Activated naive CD8-positive, alpha-beta T cell treated with anti-CD3 and anti-CD28 coated beads, Interleukin-2, amount 10 ng/mL, durations not matched to agents 7 days and 5 days (primary cell): ENCODE measurements at regions not wholly inside any gene's neighbourhood (a gene's known extent, or its start where the extent isn't known, plus 50 kb on each side); places are given as distances from the start of the nearest gene placed in this dataset.

Source experiments
- ATAC-seq: fragments of 150-1000 bp; cut with Tn5 transposase; one replicate; pipeline ENCODE4 v1.10.0; 2021; ENCODE audit warnings: low read depth, moderate library complexity
- POLR2A ChIA-PET: fragments of 350-600 bp; sonication (Branson Sonifier 250); formaldehyde crosslinking; loops from one replicate; lab custom pipeline; 2021; ENCODE audit warnings: antibody characterized with exemption; lab: Charles Lee
- DNase-seq: peaks from one replicate; pipeline ENCODE4 v3.0.0; 2021
- H3K27ac Mint-ChIP-seq: one replicate; pipeline ENCODE4 v1.8.0; 2022; ENCODE audit warnings: mild to moderate bottlenecking, mixed read lengths
- H3K27me3 Mint-ChIP-seq: one replicate; pipeline ENCODE4 v1.8.0; 2022; ENCODE audit warnings: mild to moderate bottlenecking, moderate library complexity, mixed read lengths
- H3K36me3 Mint-ChIP-seq: one replicate; pipeline ENCODE4 v1.8.0; 2021; ENCODE audit warnings: mild to moderate bottlenecking, mixed read lengths
- H3K4me1 Mint-ChIP-seq: one replicate; pipeline ENCODE4 v1.8.0; 2021; ENCODE audit warnings: mixed read lengths
- H3K4me3 Mint-ChIP-seq: one replicate; pipeline ENCODE4 v1.8.0; 2022; ENCODE audit warnings: mild to moderate bottlenecking, moderate library complexity, mixed read lengths
- H3K9me3 Mint-ChIP-seq: one replicate; pipeline ENCODE4 v1.8.0; 2021; ENCODE audit warnings: mixed read lengths

GRCh38 chr5:17355586-17356346, 138.3 kb downstream of the BASP1 start:
- Mint-ChIP-seq H3K36me3 (no peaks in the 10 kb centered on the region), H3K4me3 (no peak overlapping the region), H3K27me3 (no peaks in the 10 kb centered on the region), H3K9me3 (peaks cover 8% of the 10 kb centered on the region), H3K27ac (no peak overlapping the region), H3K4me1 (no peaks in the 10 kb centered on the region)
- no peak for DNase-seq
- POLR2A ChIA-PET, result no interaction called here
- ATAC-seq, result no peak

DNA sequence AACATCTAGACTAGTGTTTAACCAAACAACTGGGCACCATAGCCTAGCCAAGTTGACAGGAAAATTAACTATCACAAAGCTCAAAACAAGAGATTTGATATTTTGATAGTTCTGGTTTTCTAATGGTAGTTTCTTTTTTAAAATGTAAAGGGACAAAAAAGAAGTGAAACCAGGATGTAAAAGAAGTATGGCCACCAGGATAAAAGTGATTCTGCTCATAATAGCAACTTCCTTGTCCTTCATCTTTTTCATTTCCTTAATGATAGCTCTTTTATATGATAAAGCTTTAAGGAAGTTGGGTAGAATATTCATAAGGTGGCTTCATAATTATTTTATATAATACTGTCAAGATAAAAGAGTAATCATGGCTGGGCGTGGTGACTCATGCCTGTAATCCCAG, 139.1 kb downstream of the BASP1 start:
- ATAC-seq, result no peak
- no peaks in the 10 kb centered on the region for H3K4me1 Mint-ChIP-seq

GRCh38 chr5:17357504-17357903, 140.1 kb downstream of the BASP1 start:
- Mint-ChIP-seq H3K4me3 (no peak overlapping the region), H3K9me3 (peaks cover 8% of the 10 kb centered on the region), H3K36me3 (no peaks in the 10 kb centered on the region), H3K4me1 (no peaks in the 10 kb centered on the region), H3K27me3 (no peaks in the 10 kb centered on the region), H3K27ac (no peak overlapping the region)
- DNase-seq (no peak), ATAC-seq (no peak)
- POLR2A ChIA-PET, result no interaction called here

More for the DNA sequence above, 139.1 kb downstream of the BASP1 start:
- no peak overlapping the region for H3K4me3 Mint-ChIP-seq
- no peak overlapping the region for H3K27ac Mint-ChIP-seq
- no peaks in the 10 kb centered on the region for H3K27me3 Mint-ChIP-seq
- peaks cover 8% of the 10 kb centered on the region for H3K9me3 Mint-ChIP-seq
- no peaks in the 10 kb centered on the region for H3K36me3 Mint-ChIP-seq
- no peak for DNase-seq
- POLR2A ChIA-PET, result no interaction called here

GRCh38 chr5:17358031-17358430, 140.0 kb upstream of the TAF11L2 start:
- Mint-ChIP-seq H3K27ac (no peak overlapping the region), H3K27me3 (no peaks in the 10 kb centered on the region), H3K4me1 (no peaks in the 10 kb centered on the region), H3K36me3 (no peaks in the 10 kb centered on the region), H3K9me3 (peaks cover 9% of the 10 kb centered on the region), H3K4me3 (no peak overlapping the region)
- DNase-seq (no peak), ATAC-seq (no peak)
- POLR2A ChIA-PET, result no interaction called here

DNA sequence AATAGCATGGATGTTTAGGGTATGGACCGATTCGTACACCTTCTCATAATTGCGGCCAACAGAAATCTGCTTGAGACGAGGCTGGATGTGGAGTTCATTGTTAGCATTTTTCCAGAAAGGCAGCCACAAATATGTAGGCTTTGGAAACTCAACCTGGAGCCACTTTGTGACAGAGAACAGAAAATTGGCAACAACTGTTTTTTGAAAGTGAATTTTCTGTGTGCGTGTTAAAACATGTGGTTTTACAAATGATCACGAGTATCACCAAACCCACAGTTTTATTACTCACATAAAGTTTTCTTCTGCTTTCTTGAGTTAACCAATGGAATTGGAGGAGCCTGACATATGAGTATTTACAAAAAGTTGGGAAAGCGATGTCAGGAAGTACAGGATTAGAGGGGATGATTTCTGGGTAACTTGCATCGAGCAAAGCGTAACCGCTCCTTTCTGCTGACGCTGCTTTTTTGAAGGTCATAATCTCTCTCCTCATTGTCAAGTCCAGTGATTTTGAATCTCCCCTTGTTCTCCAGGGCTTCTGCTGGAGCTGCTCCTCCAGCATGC, 138.5 kb upstream of the TAF11L2 start:
- no peaks in the 10 kb centered on the region for H3K4me1 Mint-ChIP-seq
- no peaks in the 10 kb centered on the region for H3K27me3 Mint-ChIP-seq
- peaks cover 6% of the 10 kb centered on the region for H3K9me3 Mint-ChIP-seq
- H3K36me3 Mint-ChIP-seq, result no peaks in the 10 kb centered on the region
- no peak for ATAC-seq
- DNase-seq, result no peak
- no peak overlapping the region for H3K27ac Mint-ChIP-seq
- POLR2A ChIA-PET, result no interaction called here
- no peak overlapping the region for H3K4me3 Mint-ChIP-seq

DNA sequence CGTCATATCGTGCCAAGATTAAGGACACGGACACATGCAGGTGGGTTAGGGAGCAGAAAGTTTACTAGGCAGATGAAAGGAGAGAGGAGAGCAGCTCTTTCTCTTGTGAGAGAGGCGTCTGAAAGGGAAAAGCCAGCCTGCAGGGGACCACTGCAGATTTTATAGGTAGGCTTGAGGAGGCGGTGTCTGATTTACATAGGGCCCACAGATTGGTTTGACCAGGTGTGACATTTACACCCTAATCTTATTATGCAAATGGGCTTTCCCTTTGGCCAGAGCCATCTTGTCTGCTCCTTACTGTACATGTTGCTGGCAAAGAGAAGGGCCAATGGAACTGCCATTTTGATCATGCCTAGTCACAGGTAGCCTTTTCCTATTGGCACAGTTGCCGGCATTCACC, 137.2 kb upstream of the TAF11L2 start:
- no peaks in the 10 kb centered on the region for H3K4me1 Mint-ChIP-seq
- POLR2A ChIA-PET, result no interaction called here
- H3K36me3 Mint-ChIP-seq, result no peaks in the 10 kb centered on the region
- no peaks in the 10 kb centered on the region for H3K27me3 Mint-ChIP-seq
- H3K9me3 Mint-ChIP-seq, result peaks cover 6% of the 10 kb centered on the region
- DNase-seq (no peak), ATAC-seq (no peak)
- no peak overlapping the region for H3K27ac Mint-ChIP-seq
- H3K4me3 Mint-ChIP-seq, result no peak overlapping the region

DNA sequence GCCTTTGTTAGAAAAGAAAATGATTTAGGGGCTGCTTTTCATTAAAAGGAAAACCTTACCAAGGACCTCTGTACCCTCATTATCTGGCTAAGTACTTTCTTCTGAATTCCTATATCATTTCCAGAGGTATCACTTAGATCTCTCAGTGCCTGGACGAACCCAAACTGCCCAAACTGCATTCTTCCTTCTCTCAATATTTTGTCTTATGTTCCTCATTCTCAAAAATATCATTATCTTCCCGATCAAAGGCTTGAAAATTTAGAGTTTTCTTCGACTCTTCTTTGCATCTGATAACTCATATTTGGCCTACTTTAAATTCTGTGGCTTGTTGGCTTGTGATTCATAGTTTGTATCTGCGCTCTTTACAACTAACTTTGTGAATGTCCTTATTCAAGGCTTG, 136.7 kb upstream of the TAF11L2 start:
- Mint-ChIP-seq H3K9me3 (peaks cover 6% of the 10 kb centered on the region), H3K4me3 (no peak overlapping the region), H3K27me3 (no peaks in the 10 kb centered on the region), H3K4me1 (no peaks in the 10 kb centered on the region), H3K27ac (no peak overlapping the region), H3K36me3 (no peaks in the 10 kb centered on the region)
- DNase-seq (no peak), ATAC-seq (no peak)
- POLR2A ChIA-PET, result no interaction called here

GRCh38 chr5:17364987-17365810, 132.8 kb upstream of the TAF11L2 start:
- Mint-ChIP-seq H3K4me1 (no peaks in the 10 kb centered on the region), H3K27ac (no peak overlapping the region), H3K36me3 (no peaks in the 10 kb centered on the region), H3K9me3 (peaks cover 2% of the 10 kb centered on the region), H3K4me3 (no peak overlapping the region), H3K27me3 (no peaks in the 10 kb centered on the region)
- POLR2A ChIA-PET, result no interaction called here
- DNase-seq, result no peak
- no peak for ATAC-seq

DNA sequence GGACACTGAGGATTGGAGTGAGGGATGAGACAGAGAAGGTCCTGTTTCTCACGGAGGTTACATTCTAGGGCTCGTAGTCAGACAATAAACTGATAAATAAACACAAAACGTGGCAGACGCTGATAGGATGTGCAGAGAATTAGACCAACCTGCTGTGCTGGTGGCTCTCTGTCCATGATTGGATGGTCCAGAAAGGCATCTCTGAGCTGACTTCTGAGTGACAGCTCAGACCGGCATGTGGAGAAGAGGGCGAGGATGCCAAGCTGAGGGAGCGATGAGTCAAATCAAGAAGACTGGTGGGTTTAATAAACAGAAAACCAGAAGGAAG, 132.3 kb upstream of the TAF11L2 start:
- ATAC-seq, result no peak
- Mint-ChIP-seq H3K4me1 (no peaks in the 10 kb centered on the region), H3K4me3 (no peak overlapping the region), H3K27me3 (no peaks in the 10 kb centered on the region), H3K36me3 (no peaks in the 10 kb centered on the region), H3K27ac (no peak overlapping the region), H3K9me3 (peaks cover 4% of the 10 kb centered on the region)
- DNase-seq, result no peak
- POLR2A ChIA-PET, result no interaction called here

DNA sequence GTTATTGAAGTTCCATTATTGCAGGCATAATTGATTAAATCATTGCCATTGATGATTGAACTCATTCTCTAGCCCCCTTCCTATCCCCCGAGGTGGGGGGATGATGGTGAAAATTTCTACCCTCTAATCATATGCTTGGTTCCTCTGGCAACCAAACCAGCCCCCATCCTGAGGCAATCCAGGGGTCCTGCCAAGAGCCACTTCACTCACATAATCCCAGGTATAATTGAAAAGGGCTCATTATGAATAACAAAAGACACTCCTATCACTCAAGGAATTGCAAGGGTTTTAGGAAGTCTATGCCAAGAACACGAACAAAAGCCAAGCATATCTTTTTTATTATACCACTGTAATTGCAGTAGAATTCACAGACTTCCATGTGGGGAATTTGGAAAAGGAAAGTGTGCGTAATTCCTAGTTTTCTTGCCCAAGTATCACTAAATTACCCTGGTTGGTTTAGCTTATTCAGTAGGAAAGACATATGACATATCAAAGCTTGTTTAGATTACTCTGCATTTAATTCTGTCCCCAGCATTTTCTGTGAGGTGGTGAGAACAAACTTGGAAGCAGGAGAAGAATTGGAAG, 130.7 kb upstream of the TAF11L2 start:
- Mint-ChIP-seq H3K27me3 (no peaks in the 10 kb centered on the region), H3K27ac (no peak overlapping the region), H3K9me3 (peaks cover 4% of the 10 kb centered on the region), H3K4me1 (no peaks in the 10 kb centered on the region), H3K4me3 (no peak overlapping the region), H3K36me3 (no peaks in the 10 kb centered on the region)
- POLR2A ChIA-PET, result no interaction called here
- ATAC-seq (no peak), DNase-seq (no peak)

DNA sequence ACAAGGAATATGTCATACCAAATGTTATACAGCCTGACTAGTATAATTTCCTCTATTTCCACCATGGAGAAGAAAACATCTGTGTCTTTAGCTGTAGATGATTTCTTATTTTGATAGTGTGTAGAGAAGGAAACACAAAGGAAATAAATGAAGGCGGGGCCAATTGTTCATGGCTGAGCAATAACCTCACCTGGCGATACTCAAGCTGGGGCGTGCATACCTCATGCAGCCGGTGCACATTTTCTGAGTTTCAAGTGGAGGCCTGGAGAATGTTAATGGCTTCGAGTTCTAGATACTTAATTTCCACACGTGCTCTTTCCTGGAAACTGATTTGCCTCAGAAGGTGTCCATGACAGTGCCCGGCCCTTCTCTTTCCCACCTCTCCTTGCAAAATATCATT, 127.4 kb upstream of the TAF11L2 start:
- ATAC-seq, result no peak
- H3K27me3 Mint-ChIP-seq, result no peaks in the 10 kb centered on the region
- DNase-seq, result no peak
- no peaks in the 10 kb centered on the region for H3K4me1 Mint-ChIP-seq
- POLR2A ChIA-PET, result no interaction called here
- no peaks in the 10 kb centered on the region for H3K36me3 Mint-ChIP-seq
- no peak overlapping the region for H3K27ac Mint-ChIP-seq
- peaks cover 2% of the 10 kb centered on the region for H3K9me3 Mint-ChIP-seq
- no peak overlapping the region for H3K4me3 Mint-ChIP-seq

DNA sequence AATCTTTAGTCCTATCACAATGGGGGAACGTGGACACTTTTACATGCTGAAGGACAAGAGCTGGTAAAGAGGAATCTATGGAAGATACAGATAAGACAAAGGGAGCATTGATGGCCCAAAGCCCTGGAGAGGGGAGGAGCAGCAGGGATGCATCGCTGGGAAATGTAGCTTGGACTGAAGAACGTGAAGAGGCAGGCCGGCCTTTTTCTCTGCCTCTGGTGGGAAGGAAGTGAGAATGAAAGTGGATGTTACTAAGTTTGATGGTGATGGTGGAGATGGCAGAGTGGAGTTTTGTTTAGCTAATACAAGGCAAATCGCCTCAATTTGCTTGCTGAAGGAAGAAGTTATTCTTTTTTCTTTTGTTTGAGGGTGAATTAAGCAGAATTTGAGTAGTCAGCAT, 124.6 kb upstream of the TAF11L2 start:
- no peak overlapping the region for H3K27ac Mint-ChIP-seq
- H3K9me3 Mint-ChIP-seq, result peaks cover 5% of the 10 kb centered on the region
- no peaks in the 10 kb centered on the region for H3K36me3 Mint-ChIP-seq
- no peaks in the 10 kb centered on the region for H3K4me1 Mint-ChIP-seq
- no peak for DNase-seq
- no peak for ATAC-seq
- no peaks in the 10 kb centered on the region for H3K27me3 Mint-ChIP-seq
- H3K4me3 Mint-ChIP-seq, result no peak overlapping the region
- POLR2A ChIA-PET, result no interaction called here

DNA sequence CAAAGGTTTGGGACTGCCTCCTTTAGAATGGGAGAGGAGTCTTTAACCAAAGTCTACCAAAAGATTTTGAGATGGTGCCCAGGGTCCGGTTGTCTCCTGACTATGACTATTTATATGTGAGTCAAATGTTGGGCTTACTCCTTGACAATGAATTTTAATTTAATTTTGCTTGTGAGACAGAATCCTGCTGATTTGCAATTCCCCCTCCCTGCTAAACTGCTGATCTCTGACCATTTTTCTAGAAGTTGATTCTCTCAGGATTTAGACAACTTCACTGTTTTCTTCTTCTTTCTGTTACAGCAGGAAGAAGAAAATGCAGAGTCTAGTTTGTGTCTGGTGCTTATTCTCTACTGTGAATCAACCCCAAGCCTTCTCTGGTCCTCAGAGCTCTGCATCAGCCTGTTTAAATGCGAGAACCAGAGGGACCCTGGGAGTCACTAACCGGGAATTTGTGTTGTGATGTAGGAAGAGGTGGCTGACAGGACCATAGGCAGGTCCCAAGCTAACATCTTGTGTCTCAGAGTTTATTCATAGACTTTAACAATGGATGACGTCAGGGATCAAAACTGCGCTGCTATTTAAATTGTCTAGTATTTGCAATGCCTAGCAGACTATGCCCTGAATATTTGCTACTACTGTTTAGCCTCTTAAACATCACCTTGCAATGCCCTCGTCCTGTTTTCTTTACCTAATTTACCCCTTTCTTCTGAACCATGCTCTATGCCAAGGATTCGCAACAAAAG, 124.0 kb upstream of the TAF11L2 start:
- Mint-ChIP-seq H3K27me3 (no peaks in the 10 kb centered on the region), H3K36me3 (no peaks in the 10 kb centered on the region), H3K4me1 (no peaks in the 10 kb centered on the region), H3K27ac (no peak overlapping the region), H3K9me3 (peaks cover 5% of the 10 kb centered on the region), H3K4me3 (no peak overlapping the region)
- POLR2A ChIA-PET, result no interaction called here
- ATAC-seq, result no peak
- DNase-seq, result no peak
